Gastrocnemius medialis (tissue), 4 donors: ENCODE measurements at regions not wholly inside any gene's neighbourhood (a gene's known extent, or its start where the extent isn't known, plus 50 kb on each side); places are given as distances from the start of the nearest gene placed in this dataset.

Source experiments
- ATAC-seq, 2 donors: fragments of 150-250 bp; one replicate each; pipeline ENCODE4 v1.9.1; 2016
- DNase-seq, 2 donors: peaks; one replicate each; pipeline ENCODE4 v3.0.0-alpha.2; 2019
- H3K27ac ChIP-seq, 4 donors: fragments of 200-600 bp; sonication (generic); 1 replicate in 1 of 4; 2 replicates in 3 of 4; pipeline ENCODE4 v1.5.1; 2016 to 2018; ENCODE audit warnings: mild to moderate bottlenecking in 2 of 4, moderate library complexity in 1 of 4
- H3K27me3 ChIP-seq, 3 donors: fragments of 200-600 bp; sonication (generic) in 2 of 3; 1 replicate in 1 of 3; 2 replicates in 2 of 3; pipeline versions ENCODE4 v1.5.1 to v1.6.0; 2016 to 2019; ENCODE audit warnings: mild to moderate bottlenecking in 1 of 3, moderate library complexity in 1 of 3
- H3K36me3 ChIP-seq, 2 donors: fragments of 200-600 bp; sonication (generic) in 1 of 2; one replicate each; pipeline ENCODE4 v1.5.1; 2017 to 2018
- H3K4me1 ChIP-seq, 2 donors: fragments of 200-600 bp; sonication (generic) in 1 of 2; one replicate each; pipeline ENCODE4 v1.5.1; 2016 to 2017; ENCODE audit warnings: mild to moderate bottlenecking in 2 of 2
- H3K4me3 ChIP-seq, 4 donors: fragments of 200-600 bp; sonication (generic) in 3 of 4; 1 replicate in 1 of 4; 2 replicates in 3 of 4; pipeline ENCODE4 v1.5.1; 2016 to 2019; ENCODE audit warnings: mild to moderate bottlenecking in 2 of 4
- H3K9me3 ChIP-seq, 3 donors: fragments of 200-600 bp; sonication (generic) in 2 of 3; 1 replicate in 1 of 3; 2 replicates in 2 of 3; pipeline ENCODE4 v1.5.1; 2016 to 2019
- CTCF ChIP-seq, 5 experiments: fragments of 450-650 bp in 3 of 5; fragments of 200-600 bp in 2 of 5; sonication (generic) in 2 of 5; IDR thresholded peaks in 4 of 5; conservative IDR thresholded peaks in 1 of 5; 1 replicate in 4 of 5; 2 replicates in 1 of 5; pipeline ENCODE4 v1.5.1; 2016 to 2019; ENCODE audit warnings: antibody characterized with exemption in 5 of 5, mild to moderate bottlenecking in 3 of 5, moderate library complexity in 3 of 5
- POLR2A ChIP-seq, 2 donors: fragments of 450-650 bp; IDR thresholded peaks; one replicate each; pipeline ENCODE4 v1.6.1; 2017; ENCODE audit warnings: antibody characterized with exemption in 2 of 2, mild to moderate bottlenecking in 2 of 2, moderate library complexity in 2 of 2
- in situ Hi-C, 4 donors: fragments of 200-750 bp; cut with MboI; loops; one replicate each; pipeline versions ENCODE4 v1.15.0 to v1.8.0; 2017; ENCODE audit warnings: low sequenced_read_pairs in 4 of 4
- intact Hi-C: fragments of 100-400 bp; cut with DNase I; formaldehyde crosslinking; loops from one replicate; pipeline ENCODE4 v1.15.1; 2023; ENCODE audit warnings: low total_unique reads

DNA sequence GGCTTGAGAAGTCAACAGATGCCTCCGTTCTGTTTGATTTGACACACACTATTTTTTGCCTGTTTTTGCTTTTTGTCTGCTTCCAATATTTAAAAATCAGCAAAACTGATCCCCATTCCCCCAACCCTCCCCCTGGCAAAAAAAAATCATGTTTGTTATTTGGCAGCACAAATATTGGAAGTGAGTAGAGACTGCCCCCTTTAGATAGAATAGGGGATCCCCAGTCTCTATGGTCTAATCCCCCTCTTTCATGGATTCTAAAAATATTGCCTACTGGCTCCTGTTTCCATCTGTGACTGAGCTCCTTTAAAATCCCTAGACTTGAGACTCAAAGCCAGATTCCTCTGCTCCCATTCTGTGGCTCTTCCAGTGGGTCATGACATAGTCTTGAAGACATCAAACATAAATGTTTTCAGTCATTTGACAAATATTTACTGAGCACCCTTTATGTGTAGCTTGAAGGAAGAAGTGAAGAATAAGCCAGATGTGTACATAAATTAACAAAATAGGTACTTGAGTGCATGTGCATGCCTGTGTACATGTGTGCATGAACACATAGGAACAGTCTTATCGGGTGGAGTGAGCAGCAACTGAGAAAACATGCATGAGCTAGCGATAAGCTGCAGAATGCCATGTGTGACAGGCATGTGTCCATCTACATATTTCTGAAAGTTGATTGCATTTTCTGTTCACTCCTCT is 101.2 kb downstream of the SALL1 start:
- in situ Hi-C loops (no loop called here), intact Hi-C loops (no loop called here)
- H3K27me3 ChIP-seq: no peaks in the 10 kb centered on the region
- TF ChIP-seq CTCF (IDR thresholded peaks at IDR 0.05 in 4 of 5, conservative IDR thresholded peaks at IDR 0.05 in 1 of 5): no peak
- TF ChIP-seq POLR2A (IDR thresholded peaks at IDR 0.05): no peak
- no peaks in the 10 kb centered on the region for H3K4me1 ChIP-seq
- ATAC-seq (no peak), DNase-seq (no peak)
- H3K27ac ChIP-seq: no peak overlapping the region
- H3K9me3 ChIP-seq: no peaks in the 10 kb centered on the region
- no peaks in the 10 kb centered on the region for H3K36me3 ChIP-seq
- H3K4me3 ChIP-seq: no peak overlapping the region

DNA sequence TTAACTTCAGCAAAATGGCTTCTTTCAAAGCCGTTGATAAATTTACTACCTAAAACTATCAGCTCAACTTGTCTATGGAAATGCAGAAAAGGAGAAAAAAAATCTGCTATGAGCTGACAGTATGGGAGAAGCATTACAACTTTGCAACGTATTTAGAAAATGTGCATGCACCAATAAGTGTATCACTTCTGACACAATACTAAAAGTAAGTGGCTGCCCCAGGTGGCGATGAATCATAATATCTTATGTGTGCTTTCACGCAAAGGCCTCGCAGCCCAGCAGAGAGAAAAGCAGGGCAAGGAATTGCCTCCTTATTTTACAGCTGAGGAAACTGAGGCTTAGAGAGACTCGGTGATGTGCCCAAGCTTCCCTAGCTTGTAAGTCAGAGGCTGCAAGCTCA is 101.8 kb downstream of the SALL1 start:
- no peaks in the 10 kb centered on the region for H3K36me3 ChIP-seq
- H3K9me3 ChIP-seq: no peaks in the 10 kb centered on the region
- H3K4me3 ChIP-seq: no peak overlapping the region
- H3K27me3 ChIP-seq: no peaks in the 10 kb centered on the region
- DNase-seq: no peak
- H3K4me1 ChIP-seq: no peaks in the 10 kb centered on the region
- no peak for ATAC-seq
- intact Hi-C loops: no loop called here
- H3K27ac ChIP-seq: no peak overlapping the region
- no peak for TF ChIP-seq CTCF (IDR thresholded peaks at IDR 0.05 in 4 of 5, conservative IDR thresholded peaks at IDR 0.05 in 1 of 5)
- TF ChIP-seq POLR2A (IDR thresholded peaks at IDR 0.05): no peak
- in situ Hi-C loops: no loop called here

DNA sequence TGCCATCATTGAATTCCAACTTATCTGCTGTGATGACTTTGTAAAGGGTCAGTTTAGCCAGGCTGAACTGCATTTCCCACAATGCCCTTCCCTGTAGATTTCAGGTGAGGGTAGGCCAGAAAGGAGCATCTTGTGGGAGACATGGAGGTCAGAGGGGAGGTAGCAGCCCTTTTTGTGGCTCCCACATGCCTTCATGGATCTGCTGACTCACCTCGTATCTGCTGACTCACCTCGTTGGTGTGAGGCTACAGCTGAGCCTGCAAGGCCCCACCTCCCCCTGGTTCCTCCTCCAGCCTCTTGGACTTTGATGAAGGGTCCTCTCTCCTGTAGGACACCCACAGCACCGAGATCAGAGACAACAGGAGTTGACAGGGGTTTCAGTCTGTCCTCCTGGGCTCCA is 102.5 kb downstream of the SALL1 start:
- intact Hi-C loops: no loop called here
- Histone ChIP-seq H3K27ac (no peak overlapping the region), H3K9me3 (no peaks in the 10 kb centered on the region), H3K36me3 (no peaks in the 10 kb centered on the region), H3K4me1 (no peaks in the 10 kb centered on the region), H3K27me3 (no peaks in the 10 kb centered on the region), H3K4me3 (no peak overlapping the region)
- in situ Hi-C loops: no loop called here
- DNase-seq: no peak
- no peak for ATAC-seq
- TF ChIP-seq CTCF (IDR thresholded peaks at IDR 0.05 in 4 of 5, conservative IDR thresholded peaks at IDR 0.05 in 1 of 5) (no peak), POLR2A (IDR thresholded peaks at IDR 0.05) (no peak)

DNA sequence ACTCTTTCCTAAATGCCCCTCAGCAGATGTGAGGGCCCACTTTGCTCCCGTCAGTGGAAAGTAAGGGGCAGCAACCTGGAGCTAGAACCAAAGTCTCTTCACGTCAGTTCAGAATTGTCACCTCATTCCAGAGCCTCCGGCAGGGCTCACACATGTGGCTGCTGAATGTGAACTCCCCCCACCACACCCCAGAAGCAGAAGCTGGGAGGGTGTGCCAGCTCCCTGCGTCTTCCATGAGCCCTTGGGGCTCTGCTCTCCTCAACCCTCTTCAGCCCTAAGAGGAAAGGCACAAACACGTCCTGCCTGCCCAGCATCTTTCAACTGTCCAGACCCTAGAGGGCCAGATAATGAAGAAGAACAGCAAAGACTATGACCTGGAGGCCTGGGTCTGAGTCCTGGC is 105.3 kb downstream of the SALL1 start:
- intact Hi-C loops: no loop called here
- in situ Hi-C loops: no loop called here
- TF ChIP-seq CTCF (IDR thresholded peaks at IDR 0.05 in 4 of 5, conservative IDR thresholded peaks at IDR 0.05 in 1 of 5) (no peak), POLR2A (IDR thresholded peaks at IDR 0.05) (no peak)
- H3K27ac ChIP-seq: no peak overlapping the region
- ATAC-seq: no peak
- no peaks in the 10 kb centered on the region for H3K36me3 ChIP-seq
- H3K9me3 ChIP-seq: no peaks in the 10 kb centered on the region
- no peaks in the 10 kb centered on the region for H3K27me3 ChIP-seq
- DNase-seq: no peak
- H3K4me3 ChIP-seq: no peak overlapping the region
- H3K4me1 ChIP-seq: no peaks in the 10 kb centered on the region

- H3K9me3 ChIP-seq: no peaks in the 10 kb centered on the region
- H3K4me3 ChIP-seq: no peak overlapping the region
- no peak for TF ChIP-seq POLR2A (IDR thresholded peaks at IDR 0.05)
- no peak for TF ChIP-seq CTCF (IDR thresholded peaks at IDR 0.05 in 4 of 5, conservative IDR thresholded peaks at IDR 0.05 in 1 of 5)
- H3K4me1 ChIP-seq: no peaks in the 10 kb centered on the region
- DNase-seq (no peak), ATAC-seq (no peak)
- no peak overlapping the region for H3K27ac ChIP-seq
- H3K27me3 ChIP-seq: no peaks in the 10 kb centered on the region
- in situ Hi-C loops (no loop called here), intact Hi-C loops (no loop called here)
- no peaks in the 10 kb centered on the region for H3K36me3 ChIP-seq
Observed at GRCh38 chr16:51045186-51045585, 105.9 kb downstream of the SALL1 start.
